Endothelial cell of umbilical vein (primary cell): ENCODE measurements at regions not wholly inside any gene's neighbourhood (a gene's known extent, or its start where the extent isn't known, plus 50 kb on each side); places are given as distances from the start of the nearest gene placed in this dataset.

ENCODE experiments used
- BruUV-seq: library from RNA; stranded (reverse); fragments of 400-500 nt; replicated peaks from 2 replicates; lab custom pipeline; 2021; lab: Mats Ljungman, UMichigan
- CTCF ChIA-PET: fragments of 300-600, 350-600 bp; sonication (Branson Sonifier 250); formaldehyde crosslinking; loops from one replicate; lab custom pipeline; 2021; ENCODE audit warnings: antibody characterized with exemption, inconsistent platforms; lab: Charles Lee
- POLR2A ChIA-PET: fragments of 300-600, 350-600 bp; sonication (Branson Sonifier 250); formaldehyde crosslinking; loops from one replicate; lab custom pipeline; 2021; ENCODE audit warnings: antibody characterized with exemption, inconsistent platforms; lab: Charles Lee
- DNase-seq: peaks from one replicate; pipeline ENCODE4 v3.0.0-alpha.2; 2011; ENCODE audit warnings: low read depth, low spot score
- FAIRE-seq: peaks from 2 replicates; lab custom pipeline; 2011; peaks lifted over from hg19 to GRCh38; lab: Jason Lieb, UNC
- H2AFZ ChIP-seq: 2 replicates; pipeline ENCODE4 v1.6.0; 2012; ENCODE audit warnings: low read depth, low read length, control low read depth, inconsistent platforms
- H3K27ac ChIP-seq: 2 replicates; pipeline ENCODE4 v1.5.1; 2011; ENCODE audit warnings: low read depth, mild to moderate bottlenecking, control low read depth, low read length, moderate library complexity; ENCODE audit not compliant: insufficient read depth
- H3K27me3 ChIP-seq, 2 experiments: 2 replicates each; pipeline versions ENCODE4 v1.6.0 to v1.6.1; 2011; ENCODE audit warnings: low read length in 2 of 2, mixed read lengths in 1 of 2; ENCODE audit not compliant: control insufficient read depth in 2 of 2, insufficient read depth in 2 of 2
- H3K36me3 ChIP-seq, 2 experiments: 2 replicates in 1 of 2; 3 replicates in 1 of 2; pipeline ENCODE4 v1.5.1; 2011; ENCODE audit warnings: low read length in 2 of 2, mild to moderate bottlenecking in 1 of 2, moderate library complexity in 1 of 2; ENCODE audit not compliant: control insufficient read depth in 2 of 2, insufficient read depth in 2 of 2; ENCODE audit errors: extremely low read depth in 1 of 2
- H3K4me1 ChIP-seq: 3 replicates; pipeline ENCODE4 v1.5.1; 2011; ENCODE audit warnings: mild to moderate bottlenecking, low read length; ENCODE audit not compliant: control insufficient read depth, insufficient read depth; ENCODE audit errors: extremely low read depth
- H3K4me2 ChIP-seq: 2 replicates; pipeline ENCODE4 v1.6.1; 2011; ENCODE audit warnings: low read length, control low read depth, mixed read lengths; ENCODE audit not compliant: insufficient read depth
- H3K4me3 ChIP-seq, 3 experiments: fragments of 200-600 bp in 1 of 3; sonication (generic), shearing (Covaris generic) in 1 of 3; replicated peaks in 1 of 3; 2 replicates each; pipeline ENCODE4 v1.5.1; 2011 to 2016; ENCODE audit warnings: control low read depth in 3 of 3, low read length in 3 of 3, mild to moderate bottlenecking in 2 of 3, inconsistent platforms in 1 of 3, low read depth in 1 of 3, moderate library complexity in 1 of 3; ENCODE audit not compliant: insufficient read depth in 1 of 3
- H3K79me2 ChIP-seq: 2 replicates; pipeline ENCODE4 v1.6.0; 2012; ENCODE audit warnings: low read length, inconsistent platforms; ENCODE audit not compliant: control insufficient read depth, insufficient read depth
- H3K9ac ChIP-seq: replicated peaks from 2 replicates; pipeline ENCODE3; 2011; ENCODE audit warnings: low read length, control low read depth; ENCODE audit not compliant: insufficient read depth; ENCODE audit errors: extremely low read depth
- H3K9me1 ChIP-seq: replicated peaks from 3 replicates; pipeline ENCODE4 v1.6.0; 2011; ENCODE audit warnings: mild to moderate bottlenecking, low read length; ENCODE audit not compliant: control insufficient read depth, insufficient read depth; ENCODE audit errors: extremely low read depth
- H3K9me3 ChIP-seq: replicated peaks from 2 replicates; pipeline ENCODE4 v1.5.1; 2012; ENCODE audit warnings: low read length, inconsistent platforms; ENCODE audit not compliant: control insufficient read depth, insufficient read depth
- H4K20me1 ChIP-seq: replicated peaks from 2 replicates; pipeline ENCODE3; 2011; ENCODE audit warnings: mild to moderate bottlenecking, low read length; ENCODE audit not compliant: control insufficient read depth, insufficient read depth; ENCODE audit errors: extremely low read depth
- CTCF ChIP-seq, 2 donors: IDR thresholded peaks; 1 replicate in 1 of 2; 2 replicates in 1 of 2; pipeline ENCODE4 v1.5.1; 2011; ENCODE audit warnings: low read length in 2 of 2, mild to moderate bottlenecking in 2 of 2, moderate library complexity in 2 of 2, control low read depth in 1 of 2, inconsistent platforms in 1 of 2, low read depth in 1 of 2; ENCODE audit not compliant: insufficient read depth in 1 of 2; ENCODE audit errors: extremely low read depth in 1 of 2
- EZH2 ChIP-seq: IDR thresholded peaks from 2 replicates; pipeline ENCODE4 v1.6.1; 2012; ENCODE audit warnings: borderline replicate concordance, low read depth, mild to moderate bottlenecking, moderate library complexity, low read length, inconsistent platforms; ENCODE audit not compliant: severe bottlenecking
- FOS ChIP-seq: IDR thresholded peaks from 2 replicates; pipeline ENCODE4 v1.6.1; 2011; ENCODE audit warnings: mild to moderate bottlenecking, low read length, moderate library complexity, borderline replicate concordance; ENCODE audit not compliant: insufficient read depth
- GATA2 ChIP-seq: IDR thresholded peaks from 2 replicates; pipeline ENCODE4 v1.7.0; 2011; ENCODE audit warnings: low read depth, mild to moderate bottlenecking, moderate library complexity, mixed read lengths, low read length; ENCODE audit not compliant: insufficient read length, insufficient read depth
- JUN ChIP-seq: IDR thresholded peaks from 2 replicates; pipeline ENCODE4 v1.6.1; 2011; ENCODE audit warnings: borderline replicate concordance, low read depth; ENCODE audit not compliant: insufficient read length, insufficient read depth
- MAX ChIP-seq: IDR thresholded peaks from 2 replicates; pipeline ENCODE4 v1.6.1; 2011; ENCODE audit not compliant: insufficient read depth, insufficient read length
- MYC ChIP-seq: IDR thresholded peaks from one replicate; pipeline ENCODE4 v1.6.1; 2011; ENCODE audit warnings: mild to moderate bottlenecking, low read depth, low read length
- POLR2A ChIP-seq: IDR thresholded peaks from 2 replicates; pipeline ENCODE4 v1.6.1; 2012; ENCODE audit warnings: low read depth, mild to moderate bottlenecking, control low read depth, low read length
- POLR2AphosphoS5 ChIP-seq: IDR thresholded peaks from 2 replicates; pipeline ENCODE4 v1.6.1; 2012; ENCODE audit warnings: low read depth, mild to moderate bottlenecking, control low read depth, low read length, moderate library complexity; ENCODE audit not compliant: insufficient read depth
- dilution Hi-C: fragments of 300-500 bp; cut with MboI; formaldehyde crosslinking; loops from one replicate; pipeline ENCODE4 v1.15.0; 2019; ENCODE audit warnings: low sequenced_read_pairs; ENCODE audit not compliant: extremely low pct_ligation_motif_present
- intact Hi-C: fragments of 100-400 bp; cut with micrococcal nuclease; formaldehyde crosslinking; loops from one replicate; pipeline ENCODE4 v1.10.0; 2022

DNA sequence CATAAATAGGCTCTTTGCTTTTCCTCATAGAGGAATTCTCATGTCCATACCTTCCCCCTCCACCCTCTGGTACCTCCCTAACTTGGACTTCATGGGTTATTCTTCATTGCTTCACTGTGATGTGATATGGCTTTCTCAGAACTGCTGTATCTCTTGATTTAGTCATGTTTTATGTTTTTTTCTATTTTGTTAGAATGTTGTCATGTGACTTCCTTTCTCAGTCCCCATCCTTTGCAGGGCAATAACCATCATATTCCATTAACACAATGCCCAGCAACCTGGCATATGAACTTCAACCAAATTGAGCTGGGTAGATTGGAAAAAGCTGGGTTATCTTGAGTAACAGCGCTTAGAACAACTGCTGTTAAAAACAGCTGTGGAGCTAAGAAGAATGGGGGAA, 190.9 kb upstream of the PRSS16 start:
- TF ChIP-seq FOS (no peak), POLR2A (no peak), POLR2AphosphoS5 (no peak), MYC (no peak), GATA2 (no peak)
- ChIA-PET CTCF (no interaction called here), POLR2A (no interaction called here)
- H3K27me3 ChIP-seq: no peaks in the 10 kb centered on the region
- no TSS peak for BruUV-seq
- no peaks in the 10 kb centered on the region for H3K79me2 ChIP-seq
- intact Hi-C loops: no loop called here
- H3K27ac ChIP-seq: no peak overlapping the region
- H3K9me3 ChIP-seq: no peaks in the 10 kb centered on the region
- DNase-seq: no peak
- H4K20me1 ChIP-seq: no peaks in the 10 kb centered on the region
- FAIRE-seq: no peak
- H3K4me3 ChIP-seq: no peak overlapping the region
- H3K4me2 ChIP-seq: no peak overlapping the region
- H2AFZ ChIP-seq: no peak overlapping the region
- H3K9ac ChIP-seq: no peak overlapping the region
- H3K4me1 ChIP-seq: no peaks in the 10 kb centered on the region
- dilution Hi-C loops: no loop called here
- H3K9me1 ChIP-seq: no peaks in the 10 kb centered on the region
- H3K36me3 ChIP-seq: no peaks in the 10 kb centered on the region

- TF ChIP-seq FOS: no peak
- no peak for TF ChIP-seq MYC
- TF ChIP-seq GATA2: no peak
- TF ChIP-seq CTCF (IDR thresholded peaks at IDR 0.05; ENCODE audit: extremely low read depth in 1 of 2, insufficient read depth in 1 of 2, low read depth in 1 of 2, low read length in 2 of 2): no peak
- no peak for TF ChIP-seq EZH2
- TF ChIP-seq POLR2AphosphoS5: no peak
- no peak for TF ChIP-seq POLR2A
- no peak for TF ChIP-seq MAX
- TF ChIP-seq JUN: no peak
- no peaks in the 10 kb centered on the region for H3K9me1 ChIP-seq
- POLR2A ChIA-PET: no interaction called here
- no peak for FAIRE-seq
- BruUV-seq: no TSS peak
- no peaks in the 10 kb centered on the region for H3K36me3 ChIP-seq
- no peak overlapping the region for H3K4me3 ChIP-seq
- no peaks in the 10 kb centered on the region for H3K79me2 ChIP-seq
- no peak overlapping the region for H3K27ac ChIP-seq
- CTCF ChIA-PET: interaction anchor here (1.1 kb wide), 1 partner anchor 10 kb away, joined by 3 read pairs; no protein-coding TSS in a partner anchor
- no peaks in the 10 kb centered on the region for H4K20me1 ChIP-seq
- DNase-seq: no peak
- no peaks in the 10 kb centered on the region for H3K27me3 ChIP-seq
- no peak overlapping the region for H2AFZ ChIP-seq
- H3K4me2 ChIP-seq: no peak overlapping the region
- intact Hi-C loops: no loop called here
- no peak overlapping the region for H3K9ac ChIP-seq
- no peaks in the 10 kb centered on the region for H3K9me3 ChIP-seq
- dilution Hi-C loops: no loop called here
- H3K4me1 ChIP-seq: no peaks in the 10 kb centered on the region
Measured at GRCh38 chr6:27059621-27060425, 187.7 kb upstream of the PRSS16 start.
